Smooth muscle cell (in vitro differentiated cells): ENCODE measurements at regions not wholly inside any gene's neighbourhood (a gene's known extent, or its start where the extent isn't known, plus 50 kb on each side); places are given as distances from the start of the nearest gene placed in this dataset.

Experiments used
- DNase-seq: peaks from one replicate; lab custom pipeline; 2025; ENCODE audit not compliant: unreplicated experiment; lab: John Stamatoyannopoulos, UW
- H2AFZ ChIP-seq: fragments of 200-600 bp; sonication (generic); 2 replicates; pipeline ENCODE4 v1.6.0; 2016; ENCODE audit warnings: antibody characterized with exemption, low read depth, mild to moderate bottlenecking
- H3F3A ChIP-seq: fragments of 200-600 bp; sonication (generic); 2 replicates; pipeline ENCODE4 v1.6.0; 2017; ENCODE audit warnings: antibody characterized with exemption, low read depth
- H3K27ac ChIP-seq: fragments of 200-600 bp; sonication (generic); 2 replicates; pipeline ENCODE4 v1.5.1; 2016; ENCODE audit warnings: low read depth, mild to moderate bottlenecking
- H3K27me3 ChIP-seq: fragments of 200-600 bp; sonication (generic); 2 replicates; pipeline ENCODE4 v1.6.1; 2016; ENCODE audit warnings: low read depth, mild to moderate bottlenecking
- H3K36me3 ChIP-seq: fragments of 200-600 bp; sonication (generic); 2 replicates; pipeline ENCODE4 v1.5.1; 2016; ENCODE audit warnings: low read depth
- H3K4me1 ChIP-seq: fragments of 200-600 bp; sonication (generic); 2 replicates; pipeline ENCODE4 v1.5.1; 2016; ENCODE audit warnings: low read depth
- H3K4me2 ChIP-seq: fragments of 200-600 bp; sonication (generic); 2 replicates; pipeline ENCODE4 v1.6.0; 2016; ENCODE audit warnings: mild to moderate bottlenecking
- H3K4me3 ChIP-seq: fragments of 200-600 bp; sonication (generic); 2 replicates; pipeline ENCODE4 v1.5.1; 2016; ENCODE audit warnings: mild to moderate bottlenecking
- H3K79me2 ChIP-seq: fragments of 200-600 bp; sonication (generic); 2 replicates; pipeline ENCODE4 v1.6.0; 2016; ENCODE audit warnings: low read depth, mild to moderate bottlenecking
- H3K9ac ChIP-seq: fragments of 200-600 bp; sonication (generic); 2 replicates; pipeline ENCODE4 v1.6.0; 2016; ENCODE audit warnings: low read depth
- H3K9me3 ChIP-seq: fragments of 200-600 bp; sonication (generic); replicated peaks from 2 replicates; pipeline ENCODE4 v1.5.1; 2016; ENCODE audit warnings: low read depth
- H4K20me1 ChIP-seq: fragments of 200-600 bp; sonication (generic); 2 replicates; pipeline ENCODE4 v1.6.0; 2016; ENCODE audit warnings: low read depth
- WGBS: methylation state at CpG from one replicate; pipeline ENCODE4 v1.1.7; 2016; ENCODE audit warnings: low lambda C conversion rate; 5-methylcytosine and 5-hydroxymethylcytosine counted together
- TF ChIP-seq, protein P1 (sequence below): fragments of 200-600 bp; sonication (generic); IDR thresholded peaks from 2 replicates; pipeline ENCODE4 v1.5.1; 2017; ENCODE audit warnings: borderline replicate concordance, mild to moderate bottlenecking, antibody characterized with exemption; ENCODE audit not compliant: insufficient read depth, poor library complexity, severe bottlenecking

GRCh38 chr9:99533421-99533820 is 288.3 kb upstream of the NR4A3 start:
- DNase-seq, result no peak
- H4K20me1 ChIP-seq, result no peaks in the 10 kb centered on the region
- H3K9ac ChIP-seq, result no peak overlapping the region
- no peaks in the 10 kb centered on the region for H3K4me1 ChIP-seq
- no peak overlapping the region for H3K4me2 ChIP-seq
- no peaks in the 10 kb centered on the region for H3F3A ChIP-seq
- H3K9me3 ChIP-seq, result no peaks in the 10 kb centered on the region
- 94% methylated on average over 3 of the region's 3 CpGs for WGBS
- no peak overlapping the region for H2AFZ ChIP-seq
- no peaks in the 10 kb centered on the region for H3K36me3 ChIP-seq
- H3K27me3 ChIP-seq, result no peaks in the 10 kb centered on the region
- no peak overlapping the region for H3K4me3 ChIP-seq
- TF ChIP-seq, protein P1, sequence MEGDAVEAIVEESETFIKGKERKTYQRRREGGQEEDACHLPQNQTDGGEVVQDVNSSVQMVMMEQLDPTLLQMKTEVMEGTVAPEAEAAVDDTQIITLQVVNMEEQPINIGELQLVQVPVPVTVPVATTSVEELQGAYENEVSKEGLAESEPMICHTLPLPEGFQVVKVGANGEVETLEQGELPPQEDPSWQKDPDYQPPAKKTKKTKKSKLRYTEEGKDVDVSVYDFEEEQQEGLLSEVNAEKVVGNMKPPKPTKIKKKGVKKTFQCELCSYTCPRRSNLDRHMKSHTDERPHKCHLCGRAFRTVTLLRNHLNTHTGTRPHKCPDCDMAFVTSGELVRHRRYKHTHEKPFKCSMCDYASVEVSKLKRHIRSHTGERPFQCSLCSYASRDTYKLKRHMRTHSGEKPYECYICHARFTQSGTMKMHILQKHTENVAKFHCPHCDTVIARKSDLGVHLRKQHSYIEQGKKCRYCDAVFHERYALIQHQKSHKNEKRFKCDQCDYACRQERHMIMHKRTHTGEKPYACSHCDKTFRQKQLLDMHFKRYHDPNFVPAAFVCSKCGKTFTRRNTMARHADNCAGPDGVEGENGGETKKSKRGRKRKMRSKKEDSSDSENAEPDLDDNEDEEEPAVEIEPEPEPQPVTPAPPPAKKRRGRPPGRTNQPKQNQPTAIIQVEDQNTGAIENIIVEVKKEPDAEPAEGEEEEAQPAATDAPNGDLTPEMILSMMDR, result no peak
- no peaks in the 10 kb centered on the region for H3K79me2 ChIP-seq
- no peak overlapping the region for H3K27ac ChIP-seq

- H3K36me3 ChIP-seq, result no peaks in the 10 kb centered on the region
- H3F3A ChIP-seq, result no peaks in the 10 kb centered on the region
- no peaks in the 10 kb centered on the region for H3K79me2 ChIP-seq
- no peak overlapping the region for H3K9ac ChIP-seq
- no peaks in the 10 kb centered on the region for H3K9me3 ChIP-seq
- H3K4me2 ChIP-seq, result no peak overlapping the region
- no peak for DNase-seq
- H3K4me3 ChIP-seq, result no peak overlapping the region
- H2AFZ ChIP-seq, result no peak overlapping the region
- H3K27me3 ChIP-seq, result no peaks in the 10 kb centered on the region
- H4K20me1 ChIP-seq, result no peaks in the 10 kb centered on the region
- H3K4me1 ChIP-seq, result no peaks in the 10 kb centered on the region
- no peak overlapping the region for H3K27ac ChIP-seq
- TF ChIP-seq, protein P1, result no peak
Observed at GRCh38 chr9:99537996-99538395, 283.7 kb upstream of the NR4A3 start.

DNA sequence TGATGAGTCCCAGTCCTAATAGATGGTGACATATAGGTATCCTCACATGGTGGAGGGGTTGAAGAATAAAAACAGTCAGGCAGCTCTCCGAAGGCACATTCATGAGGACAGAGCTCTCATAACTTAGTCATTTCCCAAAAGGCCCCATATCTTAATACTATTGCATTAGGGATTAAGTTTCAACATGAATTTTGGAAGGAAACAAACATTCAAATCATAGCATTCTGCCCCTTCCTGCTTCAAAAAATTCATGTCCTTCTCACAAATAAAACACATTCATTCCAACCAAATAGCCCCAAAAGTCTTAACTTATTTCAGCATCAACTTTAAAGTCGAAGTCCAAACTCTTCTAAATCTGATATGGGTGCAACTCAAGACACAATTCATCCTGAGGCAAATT is 277.2 kb upstream of the NR4A3 start:
- no peak overlapping the region for H3K9ac ChIP-seq
- H3F3A ChIP-seq, result no peaks in the 10 kb centered on the region
- H3K9me3 ChIP-seq, result no peaks in the 10 kb centered on the region
- H2AFZ ChIP-seq, result no peak overlapping the region
- TF ChIP-seq, protein P1, result no peak
- no peak for DNase-seq
- H3K4me2 ChIP-seq, result no peak overlapping the region
- H4K20me1 ChIP-seq, result no peaks in the 10 kb centered on the region
- no peaks in the 10 kb centered on the region for H3K27me3 ChIP-seq
- no peak overlapping the region for H3K27ac ChIP-seq
- no peak overlapping the region for H3K4me3 ChIP-seq
- no peaks in the 10 kb centered on the region for H3K4me1 ChIP-seq
- 69% methylated on average over 2 of the region's 2 CpGs for WGBS
- no peaks in the 10 kb centered on the region for H3K36me3 ChIP-seq
- no peaks in the 10 kb centered on the region for H3K79me2 ChIP-seq

DNA sequence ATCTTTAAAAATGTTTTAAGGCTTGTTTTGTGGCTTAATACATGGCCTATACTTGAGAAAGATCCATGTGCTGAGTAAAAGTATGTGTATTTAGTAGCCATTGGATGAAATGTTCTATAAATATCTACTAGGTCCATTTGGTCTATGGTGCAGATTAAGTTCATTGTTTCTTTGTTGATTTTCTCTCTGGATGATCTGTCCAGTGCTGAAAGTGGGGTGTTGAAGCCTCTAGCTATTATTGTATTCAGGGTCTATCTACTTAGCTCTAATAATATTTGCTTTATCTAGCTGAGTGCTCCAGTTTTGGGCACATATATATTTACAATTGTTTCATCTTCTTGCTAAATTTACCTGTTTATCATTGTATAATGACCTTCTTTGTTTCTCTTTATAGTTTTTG is 272.2 kb upstream of the NR4A3 start:
- Histone ChIP-seq H3K27ac (no peak overlapping the region), H3K4me1 (no peaks in the 10 kb centered on the region), H3K79me2 (no peaks in the 10 kb centered on the region), H4K20me1 (no peaks in the 10 kb centered on the region), H3K4me3 (no peak overlapping the region), H3F3A (no peaks in the 10 kb centered on the region), H3K9me3 (peaks cover 4% of the 10 kb centered on the region), H3K36me3 (no peaks in the 10 kb centered on the region), H3K27me3 (no peaks in the 10 kb centered on the region), H3K9ac (no peak overlapping the region), H2AFZ (no peak overlapping the region), H3K4me2 (no peak overlapping the region)
- DNase-seq, result no peak
- TF ChIP-seq, protein P1, result no peak
